KOPT-K1 (cell line): ENCODE measurements at regions not wholly inside any gene's neighbourhood (a gene's known extent, or its start where the extent isn't known, plus 50 kb on each side); places are given as distances from the start of the nearest gene placed in this dataset.

Experiments
- H3K27ac ChIP-seq: fragments of 200-600 bp; sonication (generic); 2 replicates; pipeline ENCODE4 v1.5.1; 2016; ENCODE audit warnings: antibody characterized with exemption, mild to moderate bottlenecking, low read depth, low read length; ENCODE audit not compliant: poor library complexity, severe bottlenecking
- H3K36me3 ChIP-seq: fragments of 200-600 bp; sonication (generic); 2 replicates; pipeline ENCODE4 v1.5.1; 2017; ENCODE audit warnings: antibody characterized with exemption, mild to moderate bottlenecking, low read length, moderate library complexity; ENCODE audit not compliant: insufficient read depth
- H3K9me3 ChIP-seq: fragments of 200-600 bp; sonication (generic); 2 replicates; pipeline ENCODE4 v1.5.1; 2017; ENCODE audit warnings: antibody characterized with exemption, low read length, mild to moderate bottlenecking; ENCODE audit not compliant: insufficient read depth, poor library complexity, severe bottlenecking

DNA sequence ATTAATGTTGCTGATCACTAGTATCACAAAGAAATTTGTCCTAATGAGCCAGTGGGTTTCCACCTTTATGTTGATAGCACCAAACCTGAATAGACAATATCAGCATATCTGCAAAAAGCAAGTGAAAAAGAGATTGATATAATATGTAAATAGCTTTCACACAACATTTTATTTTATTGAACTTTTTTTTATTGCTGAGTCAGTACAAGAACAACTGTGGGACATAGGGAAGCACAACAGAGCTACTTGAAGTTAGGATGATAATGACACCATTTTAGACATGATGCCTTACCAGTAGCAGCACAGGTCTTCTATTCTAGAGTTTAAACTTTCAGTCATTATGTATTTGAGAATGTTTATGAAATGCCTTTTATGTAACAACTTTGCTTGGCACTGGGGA lies 554.1 kb upstream of the SETBP1 start:
- no peaks in the 10 kb centered on the region for H3K36me3 ChIP-seq
- H3K9me3 ChIP-seq, result no peaks in the 10 kb centered on the region
- no peak overlapping the region for H3K27ac ChIP-seq

DNA sequence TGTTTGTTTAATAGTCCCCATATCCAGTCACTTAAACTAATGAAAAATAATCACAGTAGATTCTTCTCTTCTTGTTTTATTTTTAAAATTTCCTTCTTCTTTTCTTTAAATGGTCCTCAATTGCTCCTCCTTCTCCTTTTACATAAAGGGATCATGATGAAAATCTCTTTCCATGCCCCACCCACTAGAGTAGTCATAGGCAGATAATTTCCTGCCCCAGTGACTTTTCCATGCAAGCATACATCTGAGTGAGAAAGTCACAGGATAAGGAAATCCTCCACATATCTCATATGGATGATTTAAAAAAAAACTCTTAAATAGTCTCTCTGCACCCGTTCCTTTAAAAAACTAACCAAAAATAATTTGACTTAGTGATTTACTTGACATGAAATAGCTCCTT lies 552.3 kb upstream of the SETBP1 start:
- Histone ChIP-seq H3K36me3 (no peaks in the 10 kb centered on the region), H3K27ac (no peak overlapping the region), H3K9me3 (no peaks in the 10 kb centered on the region)

DNA sequence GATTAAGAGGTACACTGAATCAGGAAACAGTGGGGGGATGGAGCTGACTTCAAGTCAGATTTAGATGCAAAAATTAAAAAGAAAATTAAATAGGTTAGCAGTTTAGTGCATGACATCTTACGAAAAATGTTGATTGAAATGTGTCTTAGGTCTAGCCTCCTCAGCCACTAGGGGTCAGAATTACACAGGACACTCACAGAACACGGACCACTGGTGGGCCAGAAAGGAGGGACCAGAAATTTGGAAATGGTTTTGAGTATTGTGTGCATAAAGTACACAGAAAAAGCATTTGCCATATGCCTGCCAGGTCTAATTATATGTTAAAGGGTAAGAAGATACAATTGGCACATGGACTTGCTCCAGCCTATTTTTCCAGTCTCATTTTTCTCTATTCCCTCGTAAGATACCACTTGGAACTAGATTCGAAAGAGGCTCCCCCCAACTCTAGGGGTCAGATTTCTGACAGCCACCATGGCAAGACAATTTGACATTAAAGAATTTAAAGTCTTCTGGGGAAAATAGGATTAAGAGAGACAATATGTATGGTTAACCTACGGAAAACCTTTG lies 550.2 kb upstream of the SETBP1 start:
- no peaks in the 10 kb centered on the region for H3K36me3 ChIP-seq
- H3K27ac ChIP-seq, result no peak overlapping the region
- H3K9me3 ChIP-seq, result no peaks in the 10 kb centered on the region

DNA sequence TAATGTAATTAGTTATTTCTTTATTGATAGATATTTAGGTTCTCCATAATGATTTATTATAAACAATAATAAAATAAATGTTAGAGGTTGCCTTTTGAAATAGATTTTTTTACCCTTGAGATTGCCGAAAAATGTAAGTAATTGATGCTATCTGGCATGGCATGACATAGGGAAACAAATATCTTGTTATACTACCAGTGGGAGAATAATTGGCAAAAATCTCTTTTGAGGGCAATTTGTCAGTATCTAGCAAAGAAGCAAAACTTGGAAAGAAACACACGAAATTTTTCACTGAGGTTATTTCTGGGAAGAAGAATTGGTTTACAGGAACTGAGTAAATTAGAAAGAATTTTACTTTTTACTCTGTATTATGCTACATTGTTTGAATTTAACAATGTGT lies 547.2 kb upstream of the SETBP1 start:
- Histone ChIP-seq H3K27ac (no peak overlapping the region), H3K9me3 (no peaks in the 10 kb centered on the region), H3K36me3 (no peaks in the 10 kb centered on the region)

DNA sequence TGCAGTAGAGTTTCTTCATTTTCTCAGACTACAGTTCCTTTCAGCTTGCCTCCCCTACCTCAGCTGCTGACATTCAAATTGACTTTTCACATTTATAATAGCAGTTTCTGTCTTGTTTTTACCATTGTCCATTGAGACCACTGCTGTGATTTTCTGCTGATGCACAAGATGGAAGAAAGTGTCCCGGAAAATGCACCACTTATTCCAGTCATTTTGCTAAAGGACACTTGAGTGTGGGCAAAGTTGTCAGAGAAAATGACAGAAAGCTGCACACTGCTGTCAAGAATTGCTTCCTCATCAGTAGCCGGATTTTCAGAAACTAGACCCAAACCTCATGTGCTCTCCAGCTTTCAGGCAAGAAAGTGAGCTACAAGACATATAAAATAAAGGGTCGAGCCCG lies 546.2 kb upstream of the SETBP1 start:
- H3K36me3 ChIP-seq, result no peaks in the 10 kb centered on the region
- no peak overlapping the region for H3K27ac ChIP-seq
- H3K9me3 ChIP-seq, result no peaks in the 10 kb centered on the region

DNA sequence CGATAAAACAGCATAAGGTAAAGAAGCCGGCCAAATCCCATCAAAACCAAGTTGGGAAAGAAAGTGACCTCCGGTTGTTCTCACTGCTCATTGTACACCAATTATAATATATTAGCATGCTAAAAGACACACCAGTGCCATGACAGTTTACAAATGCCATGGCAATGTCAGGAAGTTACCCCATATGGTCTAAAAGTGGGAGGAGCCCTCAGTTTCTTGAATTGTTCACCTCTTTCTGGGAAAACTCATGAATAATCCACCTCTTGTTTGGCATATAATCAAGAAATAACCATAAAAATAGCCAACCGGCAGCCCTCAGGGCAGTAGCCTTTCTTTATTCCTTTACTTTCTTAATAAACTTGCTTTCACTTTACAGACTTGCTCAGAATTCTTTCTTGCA lies 544.9 kb upstream of the SETBP1 start:
- no peaks in the 10 kb centered on the region for H3K9me3 ChIP-seq
- H3K36me3 ChIP-seq, result no peaks in the 10 kb centered on the region
- no peak overlapping the region for H3K27ac ChIP-seq

DNA sequence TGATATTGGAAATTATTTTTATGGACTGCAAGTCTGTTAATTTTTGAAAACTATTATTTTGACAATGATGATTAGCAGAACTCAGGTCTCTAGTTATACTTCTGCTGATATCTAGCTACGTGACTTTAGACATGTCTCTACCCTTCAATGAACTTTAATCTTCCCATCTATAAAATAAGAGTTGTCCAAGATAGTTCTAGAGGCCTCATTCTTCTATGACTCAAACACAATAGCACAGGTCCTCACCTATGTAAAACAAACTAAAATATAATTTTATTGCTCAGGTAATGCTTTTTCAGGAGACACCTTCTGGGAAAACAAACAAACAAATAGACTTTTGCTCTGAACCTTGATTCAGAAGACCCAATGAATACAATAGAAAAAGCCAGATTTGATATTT lies 544.4 kb upstream of the SETBP1 start:
- Histone ChIP-seq H3K27ac (no peak overlapping the region), H3K36me3 (no peaks in the 10 kb centered on the region), H3K9me3 (no peaks in the 10 kb centered on the region)

DNA sequence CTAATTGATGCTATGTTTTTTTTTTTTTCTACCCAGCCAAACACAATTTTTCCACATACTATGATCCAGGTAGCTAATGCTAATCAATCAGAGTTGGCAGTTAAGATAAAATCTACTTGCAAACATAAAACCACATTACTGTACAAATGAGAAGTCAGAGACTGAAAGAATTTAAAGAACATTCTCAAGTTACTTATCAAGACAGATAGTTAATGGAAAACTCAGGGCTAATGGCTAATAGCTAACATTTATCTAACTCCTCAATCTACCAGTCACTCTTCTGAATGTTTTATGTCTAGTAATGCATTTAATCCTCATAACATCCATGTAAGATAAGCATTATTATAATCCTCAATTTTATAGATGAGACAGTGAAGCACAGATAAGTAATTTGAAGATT lies 537.6 kb upstream of the SETBP1 start:
- no peak overlapping the region for H3K27ac ChIP-seq
- no peaks in the 10 kb centered on the region for H3K36me3 ChIP-seq
- H3K9me3 ChIP-seq, result no peaks in the 10 kb centered on the region

DNA sequence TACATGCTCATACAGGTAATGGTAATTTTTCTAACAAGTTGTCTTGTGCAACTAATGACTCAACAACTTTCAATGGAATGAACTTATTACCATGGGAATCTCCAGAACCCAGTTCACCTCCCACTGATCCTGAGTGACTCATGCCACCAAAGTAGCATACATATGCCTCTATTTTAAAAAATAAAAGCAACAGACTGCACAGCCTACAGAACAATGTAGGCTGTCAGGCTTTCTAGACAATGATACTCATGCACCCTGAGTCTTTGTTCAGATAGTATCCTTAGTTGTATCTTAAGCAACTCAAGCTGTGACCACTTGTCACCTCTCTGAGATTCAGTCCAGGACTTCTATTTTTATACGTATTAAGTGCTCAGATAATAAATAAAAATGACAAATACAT lies 531.0 kb upstream of the SETBP1 start:
- Histone ChIP-seq H3K27ac (no peak overlapping the region), H3K9me3 (no peaks in the 10 kb centered on the region), H3K36me3 (no peaks in the 10 kb centered on the region)

DNA sequence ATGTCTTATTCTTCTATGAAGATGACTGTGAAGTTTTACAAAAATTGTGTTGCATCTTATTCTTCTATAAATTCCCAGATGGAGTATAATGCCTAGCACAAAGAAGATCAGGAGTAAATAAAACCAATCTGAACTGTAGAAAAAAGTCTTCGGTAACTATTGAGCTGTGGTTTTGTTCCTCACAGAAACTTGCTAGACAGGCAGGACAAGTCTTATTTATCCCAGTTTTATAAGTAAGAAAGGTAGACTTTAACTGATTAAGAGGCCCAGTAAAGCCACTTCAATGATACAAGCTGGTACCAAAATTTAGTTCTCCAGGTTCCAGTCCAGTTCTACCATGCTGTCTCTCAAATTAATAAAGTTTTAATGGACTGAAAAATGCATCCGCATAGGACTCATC lies 526.7 kb upstream of the SETBP1 start:
- H3K27ac ChIP-seq, result no peak overlapping the region
- H3K9me3 ChIP-seq, result no peaks in the 10 kb centered on the region
- H3K36me3 ChIP-seq, result no peaks in the 10 kb centered on the region

DNA sequence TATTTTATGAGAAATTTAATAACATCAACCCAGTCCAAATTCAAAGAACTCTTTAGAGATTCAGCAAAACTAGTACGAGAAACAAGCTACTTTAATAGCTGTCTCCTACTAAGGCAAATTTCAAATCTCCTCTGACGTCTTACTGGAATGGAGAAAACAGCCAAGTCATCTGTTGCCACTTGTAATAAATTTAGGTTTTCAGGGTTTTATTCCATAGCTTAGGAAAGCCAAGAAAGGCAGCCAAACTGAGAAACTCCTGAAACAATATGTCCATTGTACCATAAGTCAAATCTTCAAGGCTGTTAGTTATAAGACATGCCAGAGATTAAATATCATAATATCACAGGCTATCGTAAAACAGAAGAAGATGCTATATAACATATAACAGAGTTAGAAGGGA lies 524.6 kb upstream of the SETBP1 start:
- Histone ChIP-seq H3K9me3 (no peaks in the 10 kb centered on the region), H3K36me3 (no peaks in the 10 kb centered on the region), H3K27ac (no peak overlapping the region)

DNA sequence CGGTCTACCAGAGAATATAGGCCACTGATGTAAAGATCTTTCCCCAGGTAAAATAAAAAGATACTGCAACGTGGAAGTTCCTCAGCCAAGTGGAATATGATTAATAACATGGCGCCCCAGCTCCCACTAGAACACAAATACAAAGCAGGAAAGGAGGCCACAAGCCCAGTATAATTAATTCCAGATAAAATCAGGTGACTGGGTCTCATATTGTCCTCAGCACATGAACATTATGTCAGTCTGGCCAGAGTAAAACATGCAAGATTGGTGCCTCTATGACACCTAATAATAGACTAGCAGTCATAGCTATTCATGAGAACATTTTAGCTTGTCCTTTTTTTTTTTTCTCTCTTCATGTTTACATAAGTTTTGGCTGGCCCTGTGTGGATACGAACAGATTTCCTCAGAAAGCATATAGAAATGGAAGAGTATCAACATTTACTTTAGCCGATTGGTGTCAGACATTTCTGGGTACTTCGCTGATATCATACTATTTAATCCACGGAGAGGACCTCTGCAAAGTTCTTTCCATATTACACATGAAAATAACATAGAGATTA lies 523.8 kb upstream of the SETBP1 start:
- Histone ChIP-seq H3K9me3 (no peaks in the 10 kb centered on the region), H3K27ac (no peak overlapping the region), H3K36me3 (no peaks in the 10 kb centered on the region)

DNA sequence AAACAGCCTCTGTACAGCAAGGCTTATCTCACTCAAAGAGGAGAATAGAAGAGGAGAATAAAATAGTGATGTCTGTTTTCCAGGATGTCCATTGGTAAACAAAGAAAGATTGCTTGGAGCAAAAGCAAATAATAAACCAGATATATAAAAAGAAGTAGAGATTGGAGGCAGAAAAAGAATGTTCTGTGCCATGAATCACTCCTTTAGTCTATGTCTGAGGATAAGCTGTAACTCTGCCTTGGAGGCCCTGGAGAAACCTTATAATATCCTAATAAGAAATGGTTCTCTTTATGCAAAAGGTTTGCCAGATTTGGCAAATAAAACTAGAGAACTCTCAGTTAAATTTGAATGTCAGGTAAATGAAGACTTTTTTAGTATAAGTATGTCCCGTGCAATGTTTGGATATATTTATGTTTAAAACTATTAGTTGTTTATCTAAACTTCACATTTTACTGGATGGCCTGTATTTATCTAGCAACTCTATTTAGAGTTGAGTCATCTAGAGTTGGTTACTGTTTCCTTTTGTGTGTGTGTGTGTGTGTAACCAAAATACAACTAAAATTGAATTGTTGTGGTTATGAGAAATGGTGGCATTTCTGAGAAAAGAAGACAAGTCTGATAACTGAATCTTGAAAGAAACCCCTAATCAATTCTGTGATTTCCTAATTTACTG lies 510.3 kb upstream of the SETBP1 start:
- Histone ChIP-seq H3K36me3 (no peaks in the 10 kb centered on the region), H3K27ac (no peak overlapping the region), H3K9me3 (no peaks in the 10 kb centered on the region)

DNA sequence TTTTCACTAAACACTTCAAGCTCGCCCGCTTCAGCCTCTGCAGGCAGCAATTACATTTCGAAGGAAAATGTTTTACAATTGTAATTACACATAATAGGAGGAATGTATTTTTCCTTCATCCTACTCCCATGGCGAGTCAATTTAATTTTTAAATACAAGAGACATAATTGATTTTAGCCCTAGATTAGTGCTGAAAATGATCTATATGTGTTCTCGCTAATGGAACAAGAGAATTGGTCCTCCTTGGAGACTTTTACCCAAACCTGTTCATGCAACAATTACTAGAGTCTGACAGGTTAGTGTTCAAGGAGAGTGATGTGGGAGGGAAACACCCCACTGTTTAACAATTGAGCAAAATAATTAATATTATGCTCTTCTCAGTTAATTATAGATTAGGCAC lies 509.4 kb upstream of the SETBP1 start:
- no peaks in the 10 kb centered on the region for H3K36me3 ChIP-seq
- no peak overlapping the region for H3K27ac ChIP-seq
- no peaks in the 10 kb centered on the region for H3K9me3 ChIP-seq

DNA sequence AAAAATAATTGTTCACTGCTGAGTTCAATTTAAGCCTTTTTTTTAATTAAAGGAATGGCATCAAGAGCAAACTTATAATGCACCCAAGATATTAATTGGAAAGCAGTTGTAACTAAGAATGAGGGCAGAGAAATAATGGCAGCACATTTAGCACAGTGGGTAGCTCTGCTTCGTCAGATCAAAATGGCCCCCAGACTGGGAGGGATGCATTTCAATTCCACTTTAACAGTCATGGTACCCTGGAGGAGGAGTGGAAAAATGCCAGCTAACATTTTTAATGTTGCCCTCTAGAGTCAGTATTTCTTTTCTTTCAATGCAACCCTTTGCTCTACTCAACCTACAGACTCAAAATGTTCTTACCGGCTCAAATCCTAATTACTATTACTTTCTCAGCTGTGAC lies 504.8 kb upstream of the SETBP1 start:
- Histone ChIP-seq H3K27ac (no peak overlapping the region), H3K9me3 (no peaks in the 10 kb centered on the region), H3K36me3 (no peaks in the 10 kb centered on the region)

DNA sequence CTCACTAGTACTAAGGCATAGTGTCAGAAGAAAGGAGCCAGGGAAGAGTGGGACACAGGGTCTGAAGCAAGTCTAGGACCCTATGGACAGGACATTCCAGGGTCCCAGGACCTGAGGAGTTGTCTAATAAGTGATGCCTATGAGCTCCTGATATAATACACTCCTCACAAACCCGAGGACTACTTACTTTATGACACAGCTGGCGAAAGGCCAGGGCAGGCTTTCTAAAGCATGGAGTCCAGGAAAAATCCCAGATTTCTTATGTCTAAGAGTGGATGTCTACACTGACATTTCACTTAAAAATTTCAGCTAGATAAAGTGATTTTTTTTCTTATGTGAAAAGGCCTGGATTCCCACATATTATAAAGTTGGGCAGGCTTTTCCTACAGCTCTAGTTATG lies 502.2 kb upstream of the SETBP1 start:
- H3K36me3 ChIP-seq, result no peaks in the 10 kb centered on the region
- H3K27ac ChIP-seq, result no peak overlapping the region
- H3K9me3 ChIP-seq, result no peaks in the 10 kb centered on the region
